ENCODE measurements at regions not wholly inside any gene's neighbourhood (a gene's known extent, or its start where the extent isn't known, plus 50 kb on each side); places are given as distances from the start of the nearest gene placed in this dataset.
"Not testable (repeated sequence)": the region's sequence is repeated elsewhere in the genome, so short reads cannot be mapped to it uniquely, and the experiment has no call there.

DNA sequence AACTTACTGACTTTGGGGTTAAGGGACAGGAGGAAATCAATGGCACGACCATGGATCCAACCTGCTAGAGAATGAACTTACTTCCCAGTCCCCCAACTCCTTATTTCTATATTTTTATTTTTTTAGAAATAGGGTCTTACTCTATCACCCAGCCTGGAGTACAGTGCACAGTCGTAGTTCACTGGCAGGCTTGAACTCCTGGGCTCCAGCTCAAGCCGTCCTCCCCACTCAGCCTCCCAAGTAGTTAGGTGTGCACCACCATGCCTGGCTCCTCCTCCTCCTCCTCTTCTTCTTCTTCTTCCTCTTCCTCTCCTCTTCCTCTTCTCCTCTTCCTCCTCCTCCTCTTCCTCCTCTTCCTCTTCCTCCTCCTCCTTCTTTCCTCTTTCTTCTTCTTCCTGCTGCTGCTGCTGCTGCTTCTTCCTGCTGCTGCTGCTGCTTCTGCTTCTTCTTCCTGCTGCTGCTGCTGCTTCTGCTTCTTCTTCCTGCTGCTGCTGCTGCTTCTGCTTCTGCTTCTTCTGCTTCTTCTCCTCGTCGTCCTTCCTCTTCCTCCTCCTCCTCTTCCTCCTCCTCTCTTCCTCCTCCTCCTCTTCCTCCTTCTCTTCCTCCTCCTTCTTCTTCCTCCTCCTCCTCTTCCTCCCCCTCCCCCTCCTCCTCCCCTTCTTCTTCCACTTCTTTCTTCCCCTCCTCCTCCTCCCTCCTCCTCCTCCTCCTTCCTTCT, 390.1 kb upstream of the RGS6 start:
- DNase-seq, result peak; percentile 17

DNA sequence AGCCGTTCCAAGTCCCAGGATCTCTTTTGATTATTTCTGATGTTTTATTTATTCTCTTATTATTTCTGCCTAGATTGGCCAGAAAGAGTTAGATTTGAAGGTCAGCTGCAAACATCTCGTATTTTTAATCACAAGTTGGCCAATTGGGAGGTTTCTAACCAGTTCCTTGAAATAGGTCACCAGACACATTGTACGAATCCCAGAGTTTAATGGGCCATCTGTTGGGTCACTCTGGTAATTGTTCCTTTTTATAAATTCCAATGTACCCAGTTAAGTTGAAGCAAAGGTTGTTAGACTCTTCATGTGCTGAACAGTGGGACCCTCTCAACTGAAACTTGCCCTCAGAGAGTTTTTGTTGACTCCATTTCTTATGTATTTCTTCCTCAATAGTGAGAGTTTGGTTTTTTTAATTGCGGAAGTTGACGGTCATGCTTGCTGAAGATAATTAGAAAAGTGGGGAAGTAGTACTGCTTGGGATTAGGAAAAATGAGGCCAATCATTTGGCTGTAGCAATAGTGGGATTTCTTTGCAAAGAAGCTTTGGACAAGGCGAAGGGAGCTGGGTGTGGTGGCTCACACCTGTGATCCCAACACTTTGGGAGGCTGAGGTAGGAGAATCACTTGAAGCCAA, 382.7 kb upstream of the RGS6 start:
- peak; percentile 31 for DNase-seq

DNA sequence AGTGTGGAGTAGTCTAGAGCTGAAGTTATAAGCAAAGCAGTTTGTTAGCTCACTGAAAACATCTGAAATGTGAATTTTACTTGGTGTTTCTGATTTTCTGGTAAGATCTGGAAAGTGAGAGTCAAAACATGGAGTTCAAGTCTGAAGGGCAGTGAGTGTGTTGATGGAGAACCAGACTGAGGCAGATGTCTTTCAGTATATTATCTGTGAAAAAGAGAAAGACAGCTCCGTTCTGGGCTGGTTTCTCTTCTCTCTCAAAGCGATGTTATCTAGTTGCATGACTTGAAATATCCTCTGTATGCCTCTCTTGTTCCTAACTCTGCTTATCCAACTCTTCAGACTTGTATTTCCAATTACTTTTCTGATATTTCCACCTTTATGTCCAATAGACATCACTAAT, 381.9 kb upstream of the RGS6 start:
- no peak for DNase-seq

DNA sequence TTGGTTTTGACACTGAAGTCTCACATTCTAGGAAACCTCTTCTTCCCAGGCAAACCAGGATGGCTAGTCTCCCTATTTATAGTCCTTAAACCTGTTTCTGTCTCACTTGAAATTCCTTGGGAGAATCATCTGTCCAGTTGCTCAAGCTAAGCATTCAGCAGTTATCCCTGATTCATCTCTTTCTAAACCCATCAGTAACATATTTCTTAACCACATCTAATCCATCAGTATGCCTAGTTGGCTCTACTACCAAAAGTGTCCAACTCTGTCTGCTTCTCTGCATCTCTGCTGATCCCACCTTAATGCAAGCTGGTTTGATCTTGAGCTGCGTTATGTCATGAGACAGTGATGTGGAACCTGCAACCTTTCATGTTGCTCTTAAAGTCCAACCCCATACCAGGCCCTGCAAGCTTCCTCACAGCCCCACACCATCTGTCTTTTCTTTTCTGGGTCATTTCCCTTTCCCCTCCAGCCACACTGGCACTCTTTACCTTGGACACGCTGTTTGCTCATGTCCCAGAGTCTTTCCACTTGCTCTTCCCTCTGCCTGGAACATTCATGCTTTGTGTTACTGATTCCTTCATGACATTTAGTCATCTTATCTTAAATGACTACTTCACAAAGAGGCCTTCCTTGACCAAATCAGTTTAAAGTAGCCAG, 380.8 kb upstream of the RGS6 start:
- DNase-seq, result peak; percentile 1

DNA sequence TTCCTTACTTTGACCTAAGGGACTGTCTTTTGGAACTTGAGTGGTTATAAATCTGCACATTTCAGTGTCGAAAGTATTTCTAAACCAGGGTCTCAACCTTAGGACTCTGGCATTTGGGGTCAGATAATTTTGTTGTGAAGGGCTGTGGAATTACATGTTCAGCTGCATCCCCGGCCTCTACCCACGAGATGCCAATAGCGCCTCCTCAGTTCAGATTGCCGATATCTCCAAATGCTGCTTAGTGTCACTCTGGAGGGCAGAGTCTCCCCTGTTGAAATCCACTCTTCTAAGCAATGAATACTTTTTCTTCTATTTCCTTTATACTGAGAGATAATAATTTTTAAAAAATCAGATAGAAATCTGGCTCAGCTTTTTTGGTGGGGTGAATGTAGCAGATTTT, 379.4 kb upstream of the RGS6 start:
- no peak for DNase-seq

DNA sequence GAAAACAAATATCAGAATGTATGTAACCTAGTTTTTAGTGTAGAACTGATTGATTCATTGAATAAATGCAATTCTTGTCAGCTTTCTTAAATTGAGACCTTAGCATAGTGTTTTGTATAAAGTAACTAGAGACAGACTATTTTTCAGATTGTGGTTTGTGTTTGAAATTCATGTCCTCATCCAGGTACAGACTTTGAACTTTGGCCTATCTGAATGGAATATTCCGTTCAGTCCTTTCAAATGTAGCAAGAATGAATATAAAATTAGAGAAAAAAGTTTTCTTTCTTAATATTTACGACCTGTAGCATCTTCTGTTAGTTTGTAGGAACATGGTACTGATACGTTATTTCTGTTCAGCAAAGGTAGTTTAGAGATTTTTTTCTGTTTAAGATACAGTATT, 378.4 kb upstream of the RGS6 start:
- DNase-seq, result no peak

DNA sequence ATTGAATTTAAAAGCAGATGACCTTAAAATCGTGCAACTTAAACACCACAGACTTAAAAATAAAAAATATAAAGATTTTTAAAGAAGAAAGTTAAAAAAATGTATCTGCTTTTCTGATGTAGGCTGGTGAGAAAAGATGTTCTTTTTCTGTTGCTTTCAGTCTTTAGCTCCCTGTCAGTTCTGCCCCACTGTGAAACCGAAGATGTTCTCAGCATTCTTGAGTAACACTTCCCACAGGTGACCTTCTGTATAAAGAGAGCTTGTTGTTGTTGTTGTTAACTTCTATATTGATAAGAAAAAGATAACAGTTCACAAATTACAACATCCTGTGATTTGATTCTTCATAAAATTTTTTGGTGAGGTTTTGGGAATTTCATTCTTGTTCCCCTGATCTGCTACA, 377.9 kb upstream of the RGS6 start:
- no peak for DNase-seq

DNA sequence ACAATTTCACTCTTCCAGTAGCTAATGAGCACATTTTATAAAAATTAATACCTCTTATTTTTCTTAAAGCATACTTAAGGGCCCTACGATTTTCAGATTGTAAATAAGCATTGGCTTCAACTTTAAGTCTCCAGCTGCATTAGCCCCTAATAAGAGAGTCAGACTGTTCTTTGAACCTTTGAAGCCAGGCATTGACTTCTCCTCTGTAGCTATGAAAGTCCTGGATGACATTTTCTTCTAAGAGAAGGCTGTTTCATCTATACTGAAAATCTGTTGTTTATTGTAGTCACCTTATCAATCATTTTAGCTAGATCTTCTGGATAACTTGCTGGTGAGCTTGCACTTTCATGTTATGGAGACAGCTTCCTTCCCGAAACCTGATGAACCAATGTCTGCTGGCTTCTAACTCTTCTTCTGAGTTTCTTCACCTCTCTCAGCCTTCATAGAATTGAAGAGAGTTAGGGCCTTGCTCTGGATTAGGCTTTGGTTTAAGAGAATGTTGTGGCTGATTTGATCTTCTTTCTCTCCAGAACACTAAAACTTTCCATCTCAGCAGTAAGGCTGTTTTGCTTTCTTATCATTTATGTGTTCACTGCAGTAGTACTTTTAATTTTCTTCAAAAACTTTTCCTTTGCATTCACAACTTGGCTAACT, 377.1 kb upstream of the RGS6 start:
- no peak for DNase-seq

DNA sequence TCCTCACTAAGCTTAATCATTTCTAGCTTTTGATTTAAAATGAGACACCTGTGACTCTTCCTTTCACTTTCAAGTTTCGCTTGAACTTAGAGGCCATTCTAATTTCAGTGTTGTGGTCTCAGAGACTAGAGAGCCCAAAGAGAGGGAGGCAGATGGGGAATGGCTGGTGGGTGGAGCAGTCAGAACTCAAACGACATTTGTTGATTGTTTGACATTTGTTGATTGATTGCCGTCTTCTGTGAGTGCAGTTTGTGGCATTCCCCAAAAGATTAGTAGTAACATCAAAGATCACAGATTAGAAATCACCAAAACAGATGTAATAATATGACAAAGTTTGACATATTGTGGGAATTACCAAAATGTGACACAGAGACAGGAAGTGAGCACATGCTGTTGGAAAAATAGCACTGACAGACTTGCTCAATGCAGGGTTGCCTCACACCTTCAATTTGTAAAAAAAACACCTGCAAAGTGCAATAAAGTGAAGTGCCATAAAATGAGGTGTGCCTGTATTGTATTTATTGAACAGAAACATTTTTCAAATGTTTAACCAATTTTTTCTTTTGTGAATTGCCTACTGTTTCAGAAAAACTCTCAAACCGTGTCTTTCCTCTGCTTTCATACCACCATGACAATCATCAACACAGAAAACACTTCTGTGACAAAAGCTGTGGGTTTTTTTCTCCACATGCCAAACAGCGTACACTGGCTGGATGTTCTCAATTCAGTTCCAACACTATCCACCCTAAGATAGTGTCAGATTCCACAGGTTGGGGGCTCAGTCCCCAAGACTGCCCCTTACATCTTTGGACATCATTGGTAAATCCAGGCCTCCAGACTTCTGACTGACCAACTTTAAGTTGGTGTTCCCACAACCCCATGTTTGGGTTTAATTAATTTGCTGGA, 376.3 kb upstream of the RGS6 start:
- DNase-seq, result peak; percentile 25

DNA sequence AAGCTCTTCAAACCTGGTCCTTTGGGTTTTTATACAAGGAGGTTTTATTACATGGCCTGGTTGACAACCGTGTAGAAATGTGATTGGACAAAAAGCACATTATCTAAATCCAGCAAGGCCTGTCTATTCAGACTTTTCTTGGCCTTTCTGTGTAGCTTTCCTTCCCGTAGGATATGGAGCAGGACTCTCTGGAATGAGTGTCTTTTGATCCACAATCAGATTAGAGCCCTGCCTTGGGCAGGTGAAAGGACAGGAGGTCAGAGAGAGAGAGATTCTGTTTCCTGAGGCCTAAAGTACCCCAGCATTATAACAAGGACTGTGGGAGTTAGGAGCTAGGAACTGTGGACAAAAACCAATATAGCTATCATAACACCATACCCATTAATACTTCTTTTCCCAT, 375.5 kb upstream of the RGS6 start:
- no peak for DNase-seq

DNA sequence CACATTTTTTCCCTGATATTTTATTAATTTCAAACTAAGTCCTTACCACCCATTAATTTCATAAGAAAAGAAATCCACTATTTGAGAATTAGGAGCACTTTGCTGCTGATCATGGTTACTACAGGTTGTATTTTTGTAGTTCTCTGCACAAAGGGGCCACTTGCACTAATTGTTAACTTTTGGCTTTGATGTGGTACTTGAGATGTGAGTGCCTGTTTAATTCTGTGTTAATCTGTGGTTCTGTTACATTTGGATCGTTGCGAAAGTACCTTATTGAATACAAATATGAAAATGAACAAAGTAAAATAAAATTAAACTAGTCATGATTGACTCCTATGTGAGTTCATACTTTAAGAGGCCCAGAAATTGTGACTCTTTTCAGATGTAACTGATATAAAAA, 374.9 kb upstream of the RGS6 start:
- no peak for DNase-seq

DNA sequence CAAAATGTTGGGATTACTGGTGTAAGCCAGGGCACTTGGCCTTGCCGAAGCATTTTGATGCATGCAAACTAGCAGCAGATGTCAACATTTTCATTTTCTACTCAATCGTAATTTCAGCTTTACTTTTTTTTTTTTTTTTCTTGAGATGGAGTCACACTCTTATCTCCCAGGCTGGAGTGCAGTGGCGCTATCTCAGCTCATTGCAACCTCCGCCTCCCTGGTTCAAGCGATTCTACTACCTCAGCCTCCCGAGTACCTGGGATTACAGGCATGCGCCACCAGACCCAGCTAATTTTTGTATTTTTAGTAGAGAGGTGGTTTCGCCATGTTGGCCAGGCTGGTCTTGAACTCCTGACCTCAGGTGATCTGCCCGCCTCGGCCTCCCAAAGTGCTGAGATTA, 373.3 kb upstream of the RGS6 start:
- not testable (repeated sequence) for DNase-seq

DNA sequence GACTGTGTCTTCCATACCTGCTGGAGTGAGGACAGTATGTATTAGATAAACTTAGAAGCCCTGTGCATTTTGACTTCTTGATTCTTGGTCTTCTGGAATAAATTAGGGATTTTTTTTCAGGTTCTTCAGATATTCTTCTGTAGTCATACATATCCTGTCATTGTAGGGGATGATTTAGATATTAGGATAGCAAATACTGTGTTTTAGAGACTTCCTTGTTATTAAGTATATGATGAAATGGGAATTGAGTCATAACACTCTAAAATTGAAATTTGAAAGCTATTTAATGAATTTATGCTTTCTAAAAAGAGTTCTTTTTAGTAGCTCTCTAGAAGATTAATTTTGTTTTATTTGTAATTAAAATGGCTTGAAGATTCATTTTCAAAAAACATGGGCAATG, 371.5 kb upstream of the RGS6 start:
- DNase-seq, result no peak

DNA sequence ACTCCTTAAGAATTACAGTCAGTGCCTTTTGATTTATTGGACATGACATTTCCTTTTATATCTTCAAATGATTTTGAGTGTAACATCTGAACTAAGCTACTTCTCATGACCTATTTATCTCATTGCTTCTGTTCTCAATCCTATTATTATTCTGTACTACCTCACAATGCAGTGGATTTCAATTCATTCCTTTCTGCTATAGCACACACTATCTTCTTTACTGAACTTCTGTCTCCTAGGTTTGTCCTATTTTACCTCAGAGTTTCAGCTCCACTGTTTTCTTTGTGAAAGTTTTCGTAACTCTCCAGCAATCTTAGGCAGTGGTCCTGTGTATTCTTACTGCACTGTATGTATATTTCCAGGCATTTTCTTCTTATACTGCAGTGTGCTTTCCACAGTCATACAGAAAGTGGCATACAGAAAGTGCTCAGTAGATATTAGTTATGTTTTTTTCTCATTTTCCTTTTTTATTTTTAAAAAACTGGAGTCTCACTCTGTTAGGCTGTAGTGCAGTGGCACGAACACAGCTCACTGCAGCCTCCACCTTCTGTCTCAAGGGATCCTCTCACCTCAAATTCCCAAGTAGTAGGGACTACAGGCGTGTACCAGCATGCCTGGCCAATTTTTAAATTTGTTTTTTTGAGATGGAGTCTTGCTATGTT, 368.6 kb upstream of the RGS6 start:
- DNase-seq, result no peak

DNA sequence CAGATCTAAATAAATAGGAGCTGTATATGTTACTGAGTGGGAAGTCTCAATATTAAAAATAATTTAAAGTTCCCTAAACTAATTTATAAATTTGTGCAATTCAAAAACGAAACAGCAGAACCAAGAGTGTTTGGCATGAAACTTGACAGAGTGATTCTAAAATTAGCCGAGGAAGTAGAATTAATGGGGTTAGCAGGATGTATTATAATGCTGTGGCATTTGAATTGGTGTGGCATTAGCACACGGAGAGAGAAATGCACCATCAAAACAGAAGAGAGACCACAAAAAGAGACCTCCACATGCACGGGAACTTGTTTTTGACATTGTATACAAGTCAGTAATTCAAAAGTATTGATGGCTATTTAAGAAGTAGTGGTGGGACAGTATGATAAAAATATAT, 366.0 kb upstream of the RGS6 start:
- DNase-seq, result peak; percentile 37

DNA sequence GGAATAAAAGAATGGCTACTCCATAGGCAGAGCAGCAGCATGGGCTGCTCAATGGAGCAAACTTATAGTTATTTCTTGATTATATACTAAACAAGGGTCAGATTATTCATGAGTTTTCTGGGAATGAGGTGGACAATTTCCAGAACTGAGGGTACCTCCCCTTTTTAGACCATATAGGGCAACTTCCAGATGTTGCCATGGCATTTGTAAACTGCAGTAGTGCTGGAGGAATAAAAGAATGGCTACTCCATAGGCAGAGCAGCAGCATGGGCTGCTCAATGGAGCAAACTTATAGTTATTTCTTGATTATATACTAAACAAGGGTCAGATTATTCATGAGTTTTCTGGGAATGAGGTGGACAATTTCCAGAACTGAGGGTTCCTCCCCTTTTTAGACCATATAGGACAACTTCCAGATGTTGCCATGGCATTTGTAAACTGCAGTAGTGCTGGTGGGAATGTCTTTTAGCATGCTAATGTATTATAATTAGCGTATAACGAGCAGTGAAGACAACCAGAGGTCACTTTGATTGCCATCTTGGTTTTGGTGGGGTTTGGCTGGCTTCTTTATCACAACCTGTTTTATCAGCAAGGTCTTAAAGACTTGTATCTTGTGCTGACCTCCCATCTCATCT, 364.6 kb upstream of the RGS6 start:
- DNase-seq, result not testable (repeated sequence)

DNA sequence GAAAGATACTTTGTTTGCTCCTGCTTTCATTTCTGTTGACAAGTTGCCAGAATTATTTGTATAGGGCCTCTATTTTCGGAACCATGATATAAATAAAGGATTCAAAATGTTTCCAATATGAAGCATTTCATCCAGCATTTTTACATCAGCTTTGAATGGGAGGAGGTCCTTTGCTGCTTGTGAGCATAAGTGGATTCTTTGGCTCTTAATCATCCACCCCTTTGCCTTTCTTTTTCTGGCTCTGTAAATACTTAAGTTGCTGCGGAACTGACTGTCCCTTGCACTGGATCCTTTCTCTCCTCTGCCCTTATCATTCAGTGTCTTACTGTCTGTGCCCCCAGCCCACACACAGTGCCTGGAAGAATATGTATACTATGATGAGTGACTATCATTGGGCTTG, 357.3 kb upstream of the RGS6 start:
- no peak for DNase-seq

DNA sequence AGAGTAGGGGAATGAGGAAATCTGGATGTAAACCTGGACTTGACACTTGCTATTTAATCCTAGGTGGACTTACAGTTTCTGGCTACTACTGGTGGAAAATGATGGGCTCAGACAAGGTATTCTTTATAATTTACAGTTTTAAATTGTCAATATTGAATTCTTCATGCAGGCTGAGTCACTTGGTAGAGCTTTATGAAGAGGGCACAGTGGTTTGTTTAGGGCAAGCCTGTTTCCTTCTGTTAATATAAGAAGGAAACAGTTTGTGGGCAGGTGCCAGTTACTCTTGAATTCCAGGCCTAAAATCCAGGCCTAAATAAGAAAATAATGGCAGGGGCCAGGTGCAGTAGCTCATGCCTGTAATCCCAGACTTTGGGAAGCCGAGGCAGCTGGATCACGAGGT, 355.8 kb upstream of the RGS6 start:
- no peak for DNase-seq

DNA sequence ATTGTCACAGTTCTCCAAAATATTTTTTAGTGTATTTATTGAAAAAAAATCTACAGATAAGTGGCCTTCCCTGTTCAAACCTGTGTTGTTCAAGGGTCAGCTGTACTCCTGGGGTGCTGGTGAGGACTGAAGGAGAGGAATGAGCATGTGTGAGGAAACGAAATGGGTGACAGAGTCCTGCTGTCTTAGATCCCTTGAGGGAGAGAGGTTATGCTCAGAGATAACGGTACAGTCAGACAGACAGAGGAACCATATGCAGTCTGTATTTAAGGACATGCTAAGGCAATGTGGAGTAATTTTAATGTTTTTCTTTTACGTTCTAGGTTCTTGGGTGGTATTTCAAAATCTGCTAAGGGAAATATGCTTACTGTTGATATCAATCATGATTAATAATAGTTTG, 352.9 kb upstream of the RGS6 start:
- no peak for DNase-seq

DNA sequence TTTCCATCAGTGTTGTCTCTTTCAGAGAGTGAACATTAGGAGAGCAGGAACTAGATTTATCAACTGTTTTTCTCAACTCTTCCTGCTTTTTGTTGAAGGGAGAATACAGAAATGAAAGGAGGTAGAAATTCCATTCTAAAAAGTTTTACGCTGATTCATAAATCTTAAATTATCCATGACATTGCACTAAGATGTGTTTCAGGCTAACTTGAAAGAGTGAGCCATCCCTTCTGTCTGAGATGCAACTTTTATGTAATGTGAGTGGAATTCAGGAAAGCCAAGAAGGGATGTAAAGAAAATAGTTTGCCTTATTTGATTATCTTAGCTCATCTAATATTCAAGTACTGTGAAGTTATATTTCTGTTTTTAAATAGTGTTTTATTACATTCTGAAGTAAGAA, 349.5 kb upstream of the RGS6 start:
- DNase-seq, result no peak

DNA sequence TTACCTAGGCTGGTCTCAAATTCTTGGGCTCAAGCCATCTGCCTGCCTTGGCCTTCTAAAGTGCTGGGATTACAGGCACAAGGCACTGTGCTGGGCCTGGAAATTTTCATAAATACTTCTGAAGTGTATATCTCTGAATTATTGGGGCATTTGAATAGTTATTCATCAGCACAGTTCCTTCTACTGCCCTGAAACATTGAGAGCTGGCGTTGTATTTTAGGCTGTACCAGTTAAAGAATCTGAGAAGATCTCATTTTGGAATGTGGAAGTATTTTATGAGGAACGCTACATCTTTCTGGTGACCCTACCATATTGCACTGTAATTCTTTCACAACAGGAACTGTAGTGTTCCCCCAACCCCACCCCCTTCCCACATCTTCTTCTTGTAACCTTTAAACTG, 349.0 kb upstream of the RGS6 start:
- DNase-seq, result peak; percentile 61

DNA sequence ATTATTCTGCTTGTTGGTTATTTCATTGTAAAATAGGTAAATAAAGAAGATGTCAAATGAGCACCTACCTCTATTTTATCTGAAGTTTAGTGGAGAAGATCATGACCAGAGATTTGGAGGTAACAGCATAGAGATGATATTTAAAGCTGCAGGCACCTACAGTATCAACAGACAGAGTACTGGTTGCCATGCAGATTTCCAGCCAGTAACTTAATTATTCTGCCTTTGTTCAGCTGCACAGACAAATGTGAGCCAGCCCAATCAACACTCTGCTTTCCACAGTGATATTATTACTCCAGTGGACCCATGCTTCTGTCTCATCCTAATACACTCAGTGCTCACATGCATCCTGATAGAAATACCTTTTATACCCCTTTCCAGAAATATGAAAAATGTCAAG, 348.5 kb upstream of the RGS6 start:
- DNase-seq, result no peak
